GM23338 (cell line): ENCODE measurements at regions not wholly inside any gene's neighbourhood (a gene's known extent, or its start where the extent isn't known, plus 50 kb on each side); places are given as distances from the start of the nearest gene placed in this dataset.

Source experiments
- ATAC-seq: fragments of 200-7000 bp; cut with Tn5 transposase; 3 replicates; pipeline ENCODE4 v1.9.1; 2020
- DNase-seq: peaks from one replicate; pipeline ENCODE4 v3.0.0-alpha.2; 2015; ENCODE audit warnings: low spot score
- H2AFZ ChIP-seq: fragments of 200-600 bp; sonication (generic); 2 replicates; pipeline ENCODE4 v1.8.0; 2016; ENCODE audit warnings: antibody characterized with exemption, mild to moderate bottlenecking, moderate library complexity
- H3F3A ChIP-seq: fragments of 200-600 bp; sonication (generic); replicated peaks from 2 replicates; pipeline ENCODE4 v1.8.0; 2017; ENCODE audit warnings: antibody characterized with exemption, mixed run types, low read depth
- H3K27ac ChIP-seq: fragments of 200-600 bp; sonication (generic); 2 replicates; pipeline ENCODE4 v1.6.1; 2016; ENCODE audit warnings: low read depth
- H3K27me3 ChIP-seq: fragments of 200-600 bp; sonication (generic); 2 replicates; pipeline ENCODE4 v1.8.0; 2016; ENCODE audit warnings: mild to moderate bottlenecking, mixed run types, moderate library complexity; ENCODE audit not compliant: insufficient read depth
- H3K36me3 ChIP-seq: fragments of 200-600 bp; sonication (generic); 2 replicates; pipeline ENCODE4 v1.8.0; 2016; ENCODE audit warnings: mild to moderate bottlenecking; ENCODE audit not compliant: insufficient read depth
- H3K4me1 ChIP-seq: fragments of 200-600 bp; sonication (generic); 2 replicates; pipeline ENCODE4 v1.8.0; 2016; ENCODE audit warnings: mild to moderate bottlenecking, moderate library complexity; ENCODE audit not compliant: insufficient read depth
- H3K4me2 ChIP-seq: fragments of 200-600 bp; sonication (generic); 2 replicates; pipeline ENCODE4 v1.7.1; 2017; ENCODE audit warnings: mixed run types
- H3K4me3 ChIP-seq: fragments of 200-600 bp; sonication (generic); 2 replicates; pipeline ENCODE4 v1.6.1; 2016; ENCODE audit warnings: mixed run types
- H3K79me2 ChIP-seq: fragments of 200-600 bp; sonication (generic); replicated peaks from 2 replicates; pipeline ENCODE4 v1.8.0; 2017; ENCODE audit warnings: mild to moderate bottlenecking; ENCODE audit not compliant: insufficient read depth
- H3K9me2 ChIP-seq: fragments of 200-600 bp; sonication (generic); 2 replicates; pipeline ENCODE4 v1.8.0; 2017; ENCODE audit not compliant: insufficient read depth
- H4K20me1 ChIP-seq: fragments of 200-600 bp; sonication (generic); replicated peaks from 2 replicates; pipeline ENCODE4 v1.8.0; 2017; ENCODE audit warnings: mild to moderate bottlenecking; ENCODE audit not compliant: insufficient read depth
- H3K27ac Mint-ChIP-seq: 2 replicates; pipeline ENCODE4 v1.8.0; 2020; ENCODE audit warnings: inconsistent platforms, mild to moderate bottlenecking, moderate library complexity, mixed read lengths
- H3K27me3 Mint-ChIP-seq: 3 replicates; pipeline ENCODE4 v1.8.0; 2022; ENCODE audit warnings: low read depth, mild to moderate bottlenecking, moderate library complexity, mixed read lengths, inconsistent platforms; ENCODE audit not compliant: insufficient read depth, poor library complexity
- H3K36me3 Mint-ChIP-seq: 3 replicates; pipeline ENCODE4 v1.8.0; 2021; ENCODE audit warnings: low read depth, mild to moderate bottlenecking, inconsistent platforms, moderate library complexity, mixed read lengths
- H3K4me1 Mint-ChIP-seq: 3 replicates; pipeline ENCODE4 v1.8.0; 2020; ENCODE audit warnings: mild to moderate bottlenecking, inconsistent platforms, mixed read lengths
- H3K4me3 Mint-ChIP-seq: 3 replicates; pipeline ENCODE4 v1.8.0; 2021; ENCODE audit warnings: moderate library complexity, mild to moderate bottlenecking, inconsistent platforms, mixed read lengths
- H3K9me3 Mint-ChIP-seq: 3 replicates; pipeline ENCODE4 v1.8.0; 2020; ENCODE audit warnings: moderate library complexity, mild to moderate bottlenecking, inconsistent platforms, mixed read lengths
- CREB1 ChIP-seq: fragments of 250-450 bp; sonication (Bioruptor Pico); IDR thresholded peaks from 2 replicates; pipeline ENCODE4 v1.5.0; 2020; ENCODE audit warnings: low read depth, mild to moderate bottlenecking, moderate library complexity
- EZH2 ChIP-seq: fragments of 200-600 bp; sonication (generic); IDR thresholded peaks from one replicate; pipeline ENCODE4 v1.8.0; 2017; ENCODE audit warnings: antibody characterized with exemption, mild to moderate bottlenecking, low read depth; ENCODE audit not compliant: unreplicated experiment
- EZH2phosphoT487 ChIP-seq: fragments of 200-600 bp; sonication (generic); IDR thresholded peaks from one replicate; pipeline ENCODE4 v1.8.1; 2018; ENCODE audit warnings: antibody characterized with exemption; ENCODE audit not compliant: unreplicated experiment
- JUNB ChIP-seq: IDR thresholded peaks from one replicate; pipeline ENCODE4 v1.6.1; 2016; ENCODE audit warnings: antibody characterized with exemption; ENCODE audit not compliant: unreplicated experiment
- NANOG ChIP-seq: IDR thresholded peaks from 2 replicates; pipeline ENCODE4 v1.6.1; 2016; ENCODE audit warnings: antibody characterized with exemption, borderline replicate concordance
- POLR2AphosphoS5 ChIP-seq: IDR thresholded peaks from 2 replicates; pipeline ENCODE4 v1.6.1; 2016; ENCODE audit warnings: antibody characterized with exemption, low read depth
- STAT1 ChIP-seq: IDR thresholded peaks from one replicate; pipeline ENCODE4 v1.6.1; 2016; ENCODE audit warnings: antibody characterized with exemption; ENCODE audit not compliant: unreplicated experiment
- ZNF114 ChIP-seq: fragments of 250-450 bp; sonication (Bioruptor Pico); IDR thresholded peaks from 2 replicates; pipeline ENCODE4 v1.5.0; 2020; ENCODE audit warnings: mild to moderate bottlenecking, moderate library complexity
- ZNF331 ChIP-seq: fragments of 250-450 bp; sonication (Bioruptor Pico); IDR thresholded peaks from 2 replicates; pipeline ENCODE4 v1.5.0; 2020; ENCODE audit warnings: low read depth, mild to moderate bottlenecking, moderate library complexity
- TF ChIP-seq, protein P1 (sequence below): IDR thresholded peaks from one replicate; pipeline ENCODE4 v1.6.1; 2018; ENCODE audit warnings: antibody characterized with exemption; ENCODE audit not compliant: unreplicated experiment
- TF ChIP-seq, protein P2 (sequence below), 2 experiments: fragments of 200-600 bp in 1 of 2; sonication (generic) in 1 of 2; conservative IDR thresholded peaks; 2 replicates each; pipeline versions ENCODE4 v1.5.1 to v1.6.1; 2016 to 2017; ENCODE audit warnings: antibody characterized with exemption in 2 of 2, low read depth in 2 of 2, mild to moderate bottlenecking in 2 of 2, moderate library complexity in 1 of 2

DNA sequence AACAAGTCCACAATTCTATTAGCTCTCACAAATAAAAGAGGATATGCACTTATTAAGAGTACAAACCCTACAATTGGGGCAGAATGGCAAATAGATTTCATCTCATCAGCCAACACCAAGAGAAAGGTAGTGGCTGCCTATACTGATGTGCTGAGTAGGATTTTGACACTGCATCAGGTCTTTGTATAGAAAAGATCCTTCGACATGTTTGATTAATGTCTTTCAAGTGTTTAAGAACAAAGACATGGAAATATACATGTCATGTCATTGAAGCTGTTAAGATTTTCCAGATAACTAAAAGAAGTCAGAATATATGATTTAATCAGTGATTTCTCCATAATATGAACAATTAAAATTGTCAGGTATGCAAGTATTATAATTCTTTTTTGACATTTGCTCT lies 238.7 kb upstream of the GRAMD2B start (continued):
- TF ChIP-seq ZNF114 (no peak), JUNB (no peak), CREB1 (CRISPR knock-in tag) (no peak), NANOG (no peak), ZNF331 (CRISPR knock-in tag) (no peak), EZH2phosphoT487 (no peak), EZH2 (no peak)
- TF ChIP-seq, protein P1, sequence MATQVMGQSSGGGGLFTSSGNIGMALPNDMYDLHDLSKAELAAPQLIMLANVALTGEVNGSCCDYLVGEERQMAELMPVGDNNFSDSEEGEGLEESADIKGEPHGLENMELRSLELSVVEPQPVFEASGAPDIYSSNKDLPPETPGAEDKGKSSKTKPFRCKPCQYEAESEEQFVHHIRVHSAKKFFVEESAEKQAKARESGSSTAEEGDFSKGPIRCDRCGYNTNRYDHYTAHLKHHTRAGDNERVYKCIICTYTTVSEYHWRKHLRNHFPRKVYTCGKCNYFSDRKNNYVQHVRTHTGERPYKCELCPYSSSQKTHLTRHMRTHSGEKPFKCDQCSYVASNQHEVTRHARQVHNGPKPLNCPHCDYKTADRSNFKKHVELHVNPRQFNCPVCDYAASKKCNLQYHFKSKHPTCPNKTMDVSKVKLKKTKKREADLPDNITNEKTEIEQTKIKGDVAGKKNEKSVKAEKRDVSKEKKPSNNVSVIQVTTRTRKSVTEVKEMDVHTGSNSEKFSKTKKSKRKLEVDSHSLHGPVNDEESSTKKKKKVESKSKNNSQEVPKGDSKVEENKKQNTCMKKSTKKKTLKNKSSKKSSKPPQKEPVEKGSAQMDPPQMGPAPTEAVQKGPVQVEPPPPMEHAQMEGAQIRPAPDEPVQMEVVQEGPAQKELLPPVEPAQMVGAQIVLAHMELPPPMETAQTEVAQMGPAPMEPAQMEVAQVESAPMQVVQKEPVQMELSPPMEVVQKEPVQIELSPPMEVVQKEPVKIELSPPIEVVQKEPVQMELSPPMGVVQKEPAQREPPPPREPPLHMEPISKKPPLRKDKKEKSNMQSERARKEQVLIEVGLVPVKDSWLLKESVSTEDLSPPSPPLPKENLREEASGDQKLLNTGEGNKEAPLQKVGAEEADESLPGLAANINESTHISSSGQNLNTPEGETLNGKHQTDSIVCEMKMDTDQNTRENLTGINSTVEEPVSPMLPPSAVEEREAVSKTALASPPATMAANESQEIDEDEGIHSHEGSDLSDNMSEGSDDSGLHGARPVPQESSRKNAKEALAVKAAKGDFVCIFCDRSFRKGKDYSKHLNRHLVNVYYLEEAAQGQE, result no peak
- TF ChIP-seq, protein P2, sequence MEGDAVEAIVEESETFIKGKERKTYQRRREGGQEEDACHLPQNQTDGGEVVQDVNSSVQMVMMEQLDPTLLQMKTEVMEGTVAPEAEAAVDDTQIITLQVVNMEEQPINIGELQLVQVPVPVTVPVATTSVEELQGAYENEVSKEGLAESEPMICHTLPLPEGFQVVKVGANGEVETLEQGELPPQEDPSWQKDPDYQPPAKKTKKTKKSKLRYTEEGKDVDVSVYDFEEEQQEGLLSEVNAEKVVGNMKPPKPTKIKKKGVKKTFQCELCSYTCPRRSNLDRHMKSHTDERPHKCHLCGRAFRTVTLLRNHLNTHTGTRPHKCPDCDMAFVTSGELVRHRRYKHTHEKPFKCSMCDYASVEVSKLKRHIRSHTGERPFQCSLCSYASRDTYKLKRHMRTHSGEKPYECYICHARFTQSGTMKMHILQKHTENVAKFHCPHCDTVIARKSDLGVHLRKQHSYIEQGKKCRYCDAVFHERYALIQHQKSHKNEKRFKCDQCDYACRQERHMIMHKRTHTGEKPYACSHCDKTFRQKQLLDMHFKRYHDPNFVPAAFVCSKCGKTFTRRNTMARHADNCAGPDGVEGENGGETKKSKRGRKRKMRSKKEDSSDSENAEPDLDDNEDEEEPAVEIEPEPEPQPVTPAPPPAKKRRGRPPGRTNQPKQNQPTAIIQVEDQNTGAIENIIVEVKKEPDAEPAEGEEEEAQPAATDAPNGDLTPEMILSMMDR (conservative IDR thresholded peaks at IDR 0.05; ENCODE audit: low read depth in 2 of 2), result no peak

DNA sequence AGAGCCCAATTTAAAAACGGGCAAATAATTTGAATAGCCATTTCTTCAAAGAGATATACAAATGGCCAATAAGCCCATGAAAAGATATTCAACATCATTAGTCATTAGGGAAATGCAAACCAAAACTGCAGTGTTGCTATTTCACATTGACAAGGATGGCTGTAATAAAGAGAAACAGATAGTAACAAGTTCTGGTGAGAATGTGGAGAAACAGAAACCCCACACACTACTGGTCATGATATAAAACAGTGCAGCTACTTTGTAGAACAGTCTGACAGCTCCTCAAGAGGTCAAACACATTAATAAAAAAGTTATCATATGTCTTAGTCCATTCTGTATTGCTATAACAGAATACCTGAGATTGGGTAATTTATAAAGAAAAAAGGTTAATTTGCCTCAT lies 237.0 kb upstream of the GRAMD2B start:
- Mint-ChIP-seq H3K27me3 (peaks cover 2% of the 10 kb centered on the region), H3K27ac (no peak overlapping the region), H3K4me1 (peaks cover 29% of the 10 kb centered on the region), H3K4me3 (no peak overlapping the region), H3K36me3 (no peaks in the 10 kb centered on the region), H3K9me3 (peaks cover 5% of the 10 kb centered on the region; the same call in 2 of the 3 replicates)
- Histone ChIP-seq H3K9me2 (no peaks in the 10 kb centered on the region), H3K36me3 (no peaks in the 10 kb centered on the region), H3K27me3 (no peaks in the 10 kb centered on the region), H2AFZ (no peak overlapping the region), H3K79me2 (no peaks in the 10 kb centered on the region), H3K4me3 (no peak overlapping the region), H3K4me1 (peaks cover 11% of the 10 kb centered on the region), H3K27ac (no peak overlapping the region), H3F3A (no peaks in the 10 kb centered on the region), H4K20me1 (no peaks in the 10 kb centered on the region), H3K4me2 (no peak overlapping the region)
- DNase-seq (no peak), ATAC-seq (no peak)
- TF ChIP-seq STAT1, result no peak
- no peak for TF ChIP-seq POLR2AphosphoS5
- TF ChIP-seq, protein P1, result no peak
- TF ChIP-seq, protein P2 (conservative IDR thresholded peaks at IDR 0.05; ENCODE audit: low read depth in 2 of 2), result no peak
- TF ChIP-seq NANOG, result no peak
